GM23338 (cell line): ENCODE measurements at regions not wholly inside any gene's neighbourhood (a gene's known extent, or its start where the extent isn't known, plus 50 kb on each side); places are given as distances from the start of the nearest gene placed in this dataset.

Experiments
- ATAC-seq: fragments of 200-7000 bp; cut with Tn5 transposase; 3 replicates; pipeline ENCODE4 v1.9.1; 2020
- DNase-seq: peaks from one replicate; pipeline ENCODE4 v3.0.0-alpha.2; 2015; ENCODE audit warnings: low spot score
- H2AFZ ChIP-seq: fragments of 200-600 bp; sonication (generic); 2 replicates; pipeline ENCODE4 v1.8.0; 2016; ENCODE audit warnings: antibody characterized with exemption, mild to moderate bottlenecking, moderate library complexity
- H3F3A ChIP-seq: fragments of 200-600 bp; sonication (generic); replicated peaks from 2 replicates; pipeline ENCODE4 v1.8.0; 2017; ENCODE audit warnings: antibody characterized with exemption, mixed run types, low read depth
- H3K27ac ChIP-seq: fragments of 200-600 bp; sonication (generic); 2 replicates; pipeline ENCODE4 v1.6.1; 2016; ENCODE audit warnings: low read depth
- H3K27me3 ChIP-seq: fragments of 200-600 bp; sonication (generic); 2 replicates; pipeline ENCODE4 v1.8.0; 2016; ENCODE audit warnings: mild to moderate bottlenecking, mixed run types, moderate library complexity; ENCODE audit not compliant: insufficient read depth
- H3K36me3 ChIP-seq: fragments of 200-600 bp; sonication (generic); 2 replicates; pipeline ENCODE4 v1.8.0; 2016; ENCODE audit warnings: mild to moderate bottlenecking; ENCODE audit not compliant: insufficient read depth
- H3K4me1 ChIP-seq: fragments of 200-600 bp; sonication (generic); 2 replicates; pipeline ENCODE4 v1.8.0; 2016; ENCODE audit warnings: mild to moderate bottlenecking, moderate library complexity; ENCODE audit not compliant: insufficient read depth
- H3K4me2 ChIP-seq: fragments of 200-600 bp; sonication (generic); 2 replicates; pipeline ENCODE4 v1.7.1; 2017; ENCODE audit warnings: mixed run types
- H3K4me3 ChIP-seq: fragments of 200-600 bp; sonication (generic); 2 replicates; pipeline ENCODE4 v1.6.1; 2016; ENCODE audit warnings: mixed run types
- H3K79me2 ChIP-seq: fragments of 200-600 bp; sonication (generic); replicated peaks from 2 replicates; pipeline ENCODE4 v1.8.0; 2017; ENCODE audit warnings: mild to moderate bottlenecking; ENCODE audit not compliant: insufficient read depth
- H3K9me2 ChIP-seq: fragments of 200-600 bp; sonication (generic); 2 replicates; pipeline ENCODE4 v1.8.0; 2017; ENCODE audit not compliant: insufficient read depth
- H4K20me1 ChIP-seq: fragments of 200-600 bp; sonication (generic); replicated peaks from 2 replicates; pipeline ENCODE4 v1.8.0; 2017; ENCODE audit warnings: mild to moderate bottlenecking; ENCODE audit not compliant: insufficient read depth
- H3K27ac Mint-ChIP-seq: 2 replicates; pipeline ENCODE4 v1.8.0; 2020; ENCODE audit warnings: inconsistent platforms, mild to moderate bottlenecking, moderate library complexity, mixed read lengths
- H3K27me3 Mint-ChIP-seq: 3 replicates; pipeline ENCODE4 v1.8.0; 2022; ENCODE audit warnings: low read depth, mild to moderate bottlenecking, moderate library complexity, mixed read lengths, inconsistent platforms; ENCODE audit not compliant: insufficient read depth, poor library complexity
- H3K36me3 Mint-ChIP-seq: 3 replicates; pipeline ENCODE4 v1.8.0; 2021; ENCODE audit warnings: low read depth, mild to moderate bottlenecking, inconsistent platforms, moderate library complexity, mixed read lengths
- H3K4me1 Mint-ChIP-seq: 3 replicates; pipeline ENCODE4 v1.8.0; 2020; ENCODE audit warnings: mild to moderate bottlenecking, inconsistent platforms, mixed read lengths
- H3K4me3 Mint-ChIP-seq: 3 replicates; pipeline ENCODE4 v1.8.0; 2021; ENCODE audit warnings: moderate library complexity, mild to moderate bottlenecking, inconsistent platforms, mixed read lengths
- H3K9me3 Mint-ChIP-seq: 3 replicates; pipeline ENCODE4 v1.8.0; 2020; ENCODE audit warnings: moderate library complexity, mild to moderate bottlenecking, inconsistent platforms, mixed read lengths
- JUNB ChIP-seq: IDR thresholded peaks from one replicate; pipeline ENCODE4 v1.6.1; 2016; ENCODE audit warnings: antibody characterized with exemption; ENCODE audit not compliant: unreplicated experiment
- POLR2AphosphoS5 ChIP-seq: IDR thresholded peaks from 2 replicates; pipeline ENCODE4 v1.6.1; 2016; ENCODE audit warnings: antibody characterized with exemption, low read depth
- STAT1 ChIP-seq: IDR thresholded peaks from one replicate; pipeline ENCODE4 v1.6.1; 2016; ENCODE audit warnings: antibody characterized with exemption; ENCODE audit not compliant: unreplicated experiment
- ZNF114 ChIP-seq: fragments of 250-450 bp; sonication (Bioruptor Pico); IDR thresholded peaks from 2 replicates; pipeline ENCODE4 v1.5.0; 2020; ENCODE audit warnings: mild to moderate bottlenecking, moderate library complexity
- ZNF331 ChIP-seq: fragments of 250-450 bp; sonication (Bioruptor Pico); IDR thresholded peaks from 2 replicates; pipeline ENCODE4 v1.5.0; 2020; ENCODE audit warnings: low read depth, mild to moderate bottlenecking, moderate library complexity
- TF ChIP-seq, protein P1 (sequence below), 2 experiments: fragments of 200-600 bp in 1 of 2; sonication (generic) in 1 of 2; conservative IDR thresholded peaks; 2 replicates each; pipeline versions ENCODE4 v1.5.1 to v1.6.1; 2016 to 2017; ENCODE audit warnings: antibody characterized with exemption in 2 of 2, low read depth in 2 of 2, mild to moderate bottlenecking in 2 of 2, moderate library complexity in 1 of 2
- TF ChIP-seq, protein P2 (sequence below): IDR thresholded peaks from 2 replicates; pipeline ENCODE4 v1.6.1; 2016; ENCODE audit warnings: antibody characterized with exemption
- TF ChIP-seq, protein P3 (sequence below): fragments of 250-450 bp; sonication (Bioruptor Pico); IDR thresholded peaks from 2 replicates; pipeline ENCODE4 v1.5.0; 2020; ENCODE audit warnings: mild to moderate bottlenecking, moderate library complexity

DNA sequence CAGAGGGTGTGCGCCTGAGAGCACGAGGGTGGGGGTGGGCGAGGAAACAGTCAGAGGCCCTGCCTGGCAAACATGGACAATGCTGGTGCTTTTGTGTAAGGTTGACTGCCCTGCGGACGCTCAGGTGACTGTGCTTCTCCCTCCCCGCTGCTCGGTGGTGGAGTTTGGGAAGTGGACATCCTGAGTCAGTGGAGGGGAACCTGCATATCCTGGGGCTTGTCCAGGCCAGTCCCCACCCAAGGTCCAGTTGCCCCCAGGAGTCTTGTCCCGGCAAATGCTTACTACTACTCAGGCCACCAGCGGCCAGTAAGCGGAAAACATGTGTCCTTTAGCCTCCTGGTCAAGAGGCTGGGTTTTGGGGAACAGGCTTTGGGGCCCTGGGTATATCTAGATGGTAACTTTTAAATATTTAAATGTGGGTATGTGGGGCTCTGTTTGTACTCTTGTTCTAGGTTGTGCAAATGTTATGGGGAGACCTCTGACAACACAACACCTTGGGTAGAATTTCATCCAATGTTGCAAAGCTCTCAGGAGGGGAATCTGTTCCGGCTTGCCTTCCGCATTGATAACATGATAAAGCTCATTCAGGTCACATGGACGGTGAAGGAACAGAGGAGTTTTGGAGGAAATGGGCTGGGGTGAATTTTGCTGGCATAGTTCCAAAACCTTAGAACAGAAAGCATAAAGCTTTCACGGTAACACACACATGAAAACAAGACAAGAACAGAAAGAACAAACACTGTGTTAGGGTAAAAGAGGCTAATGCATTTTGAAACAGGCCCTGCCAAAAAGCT lies 364.9 kb downstream of the PRDM2 start (continued):
- no peak for TF ChIP-seq JUNB
- no peak for TF ChIP-seq ZNF114

DNA sequence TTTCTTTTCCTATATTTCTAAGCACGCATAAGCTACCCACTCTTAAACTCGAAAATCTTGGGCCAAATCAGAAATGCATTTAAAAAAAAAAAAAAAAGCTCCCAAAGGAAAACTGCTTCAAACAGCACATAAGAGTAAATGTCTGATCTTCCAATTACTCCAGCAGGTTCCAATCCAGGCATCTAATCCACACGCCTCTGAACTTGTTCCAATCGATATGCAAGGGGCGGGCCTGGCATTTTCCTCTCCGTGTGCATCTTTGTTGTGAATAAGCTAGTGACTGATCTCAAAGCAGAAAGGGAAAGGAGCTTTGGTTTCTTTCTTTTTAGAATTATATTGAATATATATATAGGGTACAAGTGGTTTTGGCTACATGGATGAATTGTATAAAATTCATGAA lies 365.5 kb downstream of the PRDM2 start:
- DNase-seq (no peak), ATAC-seq (no peak)
- Histone ChIP-seq H3K4me2 (no peak overlapping the region), H3K79me2 (no peaks in the 10 kb centered on the region), H3F3A (no peaks in the 10 kb centered on the region), H3K9me2 (peaks cover 10% of the 10 kb centered on the region; the same call in 1 of the 2 replicates), H3K36me3 (no peaks in the 10 kb centered on the region), H3K4me3 (no peak overlapping the region), H4K20me1 (no peaks in the 10 kb centered on the region), H2AFZ (no peak overlapping the region), H3K27ac (no peak overlapping the region), H3K27me3 (no peaks in the 10 kb centered on the region), H3K4me1 (no peaks in the 10 kb centered on the region)
- Mint-ChIP-seq H3K9me3 (no peaks in the 10 kb centered on the region), H3K27ac (no peak overlapping the region), H3K4me3 (no peak overlapping the region), H3K4me1 (peaks cover 3% of the 10 kb centered on the region; the same call in 1 of the 3 replicates), H3K27me3 (peaks cover 6% of the 10 kb centered on the region), H3K36me3 (no peaks in the 10 kb centered on the region)
- TF ChIP-seq, protein P1, sequence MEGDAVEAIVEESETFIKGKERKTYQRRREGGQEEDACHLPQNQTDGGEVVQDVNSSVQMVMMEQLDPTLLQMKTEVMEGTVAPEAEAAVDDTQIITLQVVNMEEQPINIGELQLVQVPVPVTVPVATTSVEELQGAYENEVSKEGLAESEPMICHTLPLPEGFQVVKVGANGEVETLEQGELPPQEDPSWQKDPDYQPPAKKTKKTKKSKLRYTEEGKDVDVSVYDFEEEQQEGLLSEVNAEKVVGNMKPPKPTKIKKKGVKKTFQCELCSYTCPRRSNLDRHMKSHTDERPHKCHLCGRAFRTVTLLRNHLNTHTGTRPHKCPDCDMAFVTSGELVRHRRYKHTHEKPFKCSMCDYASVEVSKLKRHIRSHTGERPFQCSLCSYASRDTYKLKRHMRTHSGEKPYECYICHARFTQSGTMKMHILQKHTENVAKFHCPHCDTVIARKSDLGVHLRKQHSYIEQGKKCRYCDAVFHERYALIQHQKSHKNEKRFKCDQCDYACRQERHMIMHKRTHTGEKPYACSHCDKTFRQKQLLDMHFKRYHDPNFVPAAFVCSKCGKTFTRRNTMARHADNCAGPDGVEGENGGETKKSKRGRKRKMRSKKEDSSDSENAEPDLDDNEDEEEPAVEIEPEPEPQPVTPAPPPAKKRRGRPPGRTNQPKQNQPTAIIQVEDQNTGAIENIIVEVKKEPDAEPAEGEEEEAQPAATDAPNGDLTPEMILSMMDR (conservative IDR thresholded peaks at IDR 0.05; ENCODE audit: low read depth in 2 of 2): no peak
- TF ChIP-seq, protein P2, sequence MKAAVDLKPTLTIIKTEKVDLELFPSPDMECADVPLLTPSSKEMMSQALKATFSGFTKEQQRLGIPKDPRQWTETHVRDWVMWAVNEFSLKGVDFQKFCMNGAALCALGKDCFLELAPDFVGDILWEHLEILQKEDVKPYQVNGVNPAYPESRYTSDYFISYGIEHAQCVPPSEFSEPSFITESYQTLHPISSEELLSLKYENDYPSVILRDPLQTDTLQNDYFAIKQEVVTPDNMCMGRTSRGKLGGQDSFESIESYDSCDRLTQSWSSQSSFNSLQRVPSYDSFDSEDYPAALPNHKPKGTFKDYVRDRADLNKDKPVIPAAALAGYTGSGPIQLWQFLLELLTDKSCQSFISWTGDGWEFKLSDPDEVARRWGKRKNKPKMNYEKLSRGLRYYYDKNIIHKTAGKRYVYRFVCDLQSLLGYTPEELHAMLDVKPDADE: no peak
- TF ChIP-seq JUNB (no peak), ZNF331 (CRISPR knock-in tag) (no peak), STAT1 (no peak)

DNA sequence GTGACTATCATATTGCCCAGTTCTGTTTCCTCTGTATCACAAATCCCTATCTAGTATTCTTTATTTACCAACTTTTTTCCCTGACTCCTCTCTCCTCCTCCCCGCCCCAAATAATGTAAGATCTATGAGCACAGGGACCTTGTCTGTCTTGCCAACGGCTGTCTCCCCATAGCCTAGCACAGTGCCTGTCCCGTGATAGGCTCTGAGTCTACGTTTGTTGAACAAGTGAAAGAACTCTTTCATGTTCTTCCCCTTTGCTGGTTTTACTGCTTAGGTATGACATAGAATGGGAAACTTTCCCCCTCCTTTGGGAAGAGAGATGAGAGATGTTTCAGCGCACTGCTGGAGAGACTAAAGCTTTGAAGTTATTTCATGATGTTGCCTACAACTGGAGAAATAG lies 367.0 kb downstream of the PRDM2 start:
- Histone ChIP-seq H3F3A (no peaks in the 10 kb centered on the region), H3K36me3 (no peaks in the 10 kb centered on the region), H4K20me1 (no peaks in the 10 kb centered on the region), H3K27ac (no peak overlapping the region), H3K27me3 (no peaks in the 10 kb centered on the region), H3K9me2 (peaks cover 10% of the 10 kb centered on the region), H3K79me2 (no peaks in the 10 kb centered on the region), H3K4me3 (no peak overlapping the region), H2AFZ (no peak overlapping the region), H3K4me2 (no peak overlapping the region), H3K4me1 (no peaks in the 10 kb centered on the region)
- Mint-ChIP-seq H3K27ac (no peak overlapping the region), H3K36me3 (no peaks in the 10 kb centered on the region), H3K9me3 (no peaks in the 10 kb centered on the region), H3K27me3 (peaks cover 6% of the 10 kb centered on the region), H3K4me3 (no peak overlapping the region), H3K4me1 (peaks cover 3% of the 10 kb centered on the region; the same call in 1 of the 3 replicates)
- ATAC-seq: no peak
- DNase-seq: no peak
- TF ChIP-seq, protein P3, sequence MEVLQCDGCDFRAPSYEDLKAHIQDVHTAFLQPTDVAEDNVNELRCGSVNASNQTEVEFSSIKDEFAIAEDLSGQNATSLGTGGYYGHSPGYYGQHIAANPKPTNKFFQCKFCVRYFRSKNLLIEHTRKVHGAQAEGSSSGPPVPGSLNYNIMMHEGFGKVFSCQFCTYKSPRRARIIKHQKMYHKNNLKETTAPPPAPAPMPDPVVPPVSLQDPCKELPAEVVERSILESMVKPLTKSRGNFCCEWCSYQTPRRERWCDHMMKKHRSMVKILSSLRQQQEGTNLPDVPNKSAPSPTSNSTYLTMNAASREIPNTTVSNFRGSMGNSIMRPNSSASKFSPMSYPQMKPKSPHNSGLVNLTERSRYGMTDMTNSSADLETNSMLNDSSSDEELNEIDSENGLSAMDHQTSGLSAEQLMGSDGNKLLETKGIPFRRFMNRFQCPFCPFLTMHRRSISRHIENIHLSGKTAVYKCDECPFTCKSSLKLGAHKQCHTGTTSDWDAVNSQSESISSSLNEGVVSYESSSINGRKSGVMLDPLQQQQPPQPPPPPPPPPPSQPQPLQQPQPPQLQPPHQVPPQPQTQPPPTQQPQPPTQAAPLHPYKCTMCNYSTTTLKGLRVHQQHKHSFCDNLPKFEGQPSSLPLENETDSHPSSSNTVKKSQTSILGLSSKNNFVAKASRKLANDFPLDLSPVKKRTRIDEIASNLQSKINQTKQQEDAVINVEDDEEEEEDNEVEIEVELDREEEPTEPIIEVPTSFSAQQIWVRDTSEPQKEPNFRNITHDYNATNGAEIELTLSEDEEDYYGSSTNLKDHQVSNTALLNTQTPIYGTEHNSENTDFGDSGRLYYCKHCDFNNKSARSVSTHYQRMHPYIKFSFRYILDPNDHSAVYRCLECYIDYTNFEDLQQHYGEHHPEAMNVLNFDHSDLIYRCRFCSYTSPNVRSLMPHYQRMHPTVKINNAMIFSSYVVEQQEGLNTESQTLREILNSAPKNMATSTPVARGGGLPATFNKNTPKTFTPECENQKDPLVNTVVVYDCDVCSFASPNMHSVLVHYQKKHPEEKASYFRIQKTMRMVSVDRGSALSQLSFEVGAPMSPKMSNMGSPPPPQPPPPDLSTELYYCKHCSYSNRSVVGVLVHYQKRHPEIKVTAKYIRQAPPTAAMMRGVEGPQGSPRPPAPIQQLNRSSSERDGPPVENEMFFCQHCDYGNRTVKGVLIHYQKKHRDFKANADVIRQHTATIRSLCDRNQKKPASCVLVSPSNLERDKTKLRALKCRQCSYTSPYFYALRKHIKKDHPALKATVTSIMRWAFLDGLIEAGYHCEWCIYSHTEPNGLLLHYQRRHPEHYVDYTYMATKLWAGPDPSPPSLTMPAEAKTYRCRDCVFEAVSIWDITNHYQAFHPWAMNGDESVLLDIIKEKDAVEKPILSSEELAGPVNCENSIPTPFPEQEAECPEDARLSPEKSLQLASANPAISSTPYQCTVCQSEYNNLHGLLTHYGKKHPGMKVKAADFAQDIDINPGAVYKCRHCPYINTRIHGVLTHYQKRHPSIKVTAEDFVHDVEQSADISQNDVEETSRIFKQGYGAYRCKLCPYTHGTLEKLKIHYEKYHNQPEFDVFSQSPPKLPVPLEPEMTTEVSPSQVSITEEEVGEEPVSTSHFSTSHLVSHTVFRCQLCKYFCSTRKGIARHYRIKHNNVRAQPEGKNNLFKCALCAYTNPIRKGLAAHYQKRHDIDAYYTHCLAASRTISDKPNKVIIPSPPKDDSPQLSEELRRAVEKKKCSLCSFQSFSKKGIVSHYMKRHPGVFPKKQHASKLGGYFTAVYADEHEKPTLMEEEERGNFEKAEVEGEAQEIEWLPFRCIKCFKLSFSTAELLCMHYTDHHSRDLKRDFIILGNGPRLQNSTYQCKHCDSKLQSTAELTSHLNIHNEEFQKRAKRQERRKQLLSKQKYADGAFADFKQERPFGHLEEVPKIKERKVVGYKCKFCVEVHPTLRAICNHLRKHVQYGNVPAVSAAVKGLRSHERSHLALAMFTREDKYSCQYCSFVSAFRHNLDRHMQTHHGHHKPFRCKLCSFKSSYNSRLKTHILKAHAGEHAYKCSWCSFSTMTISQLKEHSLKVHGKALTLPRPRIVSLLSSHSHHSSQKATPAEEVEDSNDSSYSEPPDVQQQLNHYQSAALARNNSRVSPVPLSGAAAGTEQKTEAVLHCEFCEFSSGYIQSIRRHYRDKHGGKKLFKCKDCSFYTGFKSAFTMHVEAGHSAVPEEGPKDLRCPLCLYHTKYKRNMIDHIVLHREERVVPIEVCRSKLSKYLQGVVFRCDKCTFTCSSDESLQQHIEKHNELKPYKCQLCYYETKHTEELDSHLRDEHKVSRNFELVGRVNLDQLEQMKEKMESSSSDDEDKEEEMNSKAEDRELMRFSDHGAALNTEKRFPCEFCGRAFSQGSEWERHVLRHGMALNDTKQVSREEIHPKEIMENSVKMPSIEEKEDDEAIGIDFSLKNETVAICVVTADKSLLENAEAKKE (CRISPR knock-in tag): no peak
- TF ChIP-seq POLR2AphosphoS5: no peak
